Sigmoid colon (tissue), 4 donors: ENCODE measurements at regions not wholly inside any gene's neighbourhood (a gene's known extent, or its start where the extent isn't known, plus 50 kb on each side); places are given as distances from the start of the nearest gene placed in this dataset.

Source experiments
- CTCF ChIP-seq, 4 experiments: fragments of 450-650 bp in 3 of 4; fragments of 200-600 bp in 1 of 4; IDR thresholded peaks; one replicate each; pipeline ENCODE4 v1.5.1; 2016 to 2019; ENCODE audit warnings: antibody characterized with exemption in 4 of 4, mild to moderate bottlenecking in 3 of 4, moderate library complexity in 2 of 4
- POLR2AphosphoS5 ChIP-seq, 4 donors: sonication (generic); formaldehyde crosslinking; IDR thresholded peaks; one replicate each; pipeline ENCODE4 v1.6.1; 2017; ENCODE audit warnings: antibody characterized with exemption in 4 of 4

DNA sequence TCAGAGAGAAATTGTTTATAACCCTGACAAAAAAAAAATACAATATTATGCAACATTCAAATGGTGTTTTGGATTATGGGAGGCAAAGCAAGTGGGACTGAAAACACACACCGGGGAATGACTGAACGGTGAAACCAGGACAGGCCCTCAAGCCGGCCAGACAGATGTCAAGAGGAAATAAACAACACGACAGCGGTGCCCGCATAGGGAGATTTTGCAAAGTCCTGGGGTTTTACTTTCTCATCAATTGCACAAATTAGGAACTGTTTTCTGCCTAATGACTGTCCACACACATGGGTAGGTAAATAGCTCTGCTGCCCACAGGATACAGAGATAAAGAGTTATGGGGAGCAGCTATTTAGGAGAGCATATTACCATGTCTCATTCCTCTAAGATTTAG, 134.5 kb downstream of the IRS2 start:
- no peak for TF ChIP-seq CTCF (IDR thresholded peaks at IDR 0.05)
- no peak for TF ChIP-seq POLR2AphosphoS5 (IDR thresholded peaks at IDR 0.05)
